PC-3 (cell line): ENCODE measurements at regions not wholly inside any gene's neighbourhood (a gene's known extent, or its start where the extent isn't known, plus 50 kb on each side); places are given as distances from the start of the nearest gene placed in this dataset.

Experiments
- ATAC-seq: fragments of 200-7000 bp; cut with Tn5 transposase; 2 replicates; pipeline ENCODE4 v1.9.1; 2020; ENCODE audit warnings: mild to moderate bottlenecking, moderate library complexity
- BruUV-seq: library from RNA; stranded (reverse); fragments of 400-500 nt; replicated peaks from 2 replicates; lab custom pipeline; 2021; lab: Mats Ljungman, UMichigan
- CTCF ChIA-PET: fragments of 300-600 bp; sonication (Branson Sonifier 250); formaldehyde crosslinking; loops from one replicate; lab custom pipeline; 2022; ENCODE audit warnings: antibody characterized with exemption; lab: Charles Lee
- POLR2A ChIA-PET: fragments of 300-600 bp; sonication (Branson Sonifier 250); formaldehyde crosslinking; loops from one replicate; lab custom pipeline; 2022; ENCODE audit warnings: antibody characterized with exemption; ENCODE audit not compliant: unreplicated experiment; lab: Charles Lee
- DNase-seq: peaks from one replicate; pipeline ENCODE4 v3.0.0-alpha.2; 2015
- H2AFZ ChIP-seq: fragments of 300-600 bp; sonication (generic); 2 replicates; pipeline ENCODE4 v1.6.0; 2016; ENCODE audit warnings: antibody characterized with exemption, low read length
- H3F3A ChIP-seq: fragments of 300-600 bp; sonication (generic); one replicate; pipeline ENCODE4 v1.6.0; 2017; ENCODE audit warnings: antibody characterized with exemption, low read length, control low read depth, mild to moderate bottlenecking; ENCODE audit not compliant: unreplicated experiment
- H3K27ac ChIP-seq: fragments of 300-600 bp; sonication (generic); 2 replicates; pipeline ENCODE4 v1.5.1; 2016; ENCODE audit warnings: mild to moderate bottlenecking, low read length
- H3K27me3 ChIP-seq: fragments of 300-600 bp; sonication (generic); 2 replicates; pipeline ENCODE4 v1.6.1; 2016; ENCODE audit warnings: low read length, mixed read lengths
- H3K36me3 ChIP-seq: fragments of 300-600 bp; sonication (generic); 2 replicates; pipeline ENCODE4 v1.6.1; 2016; ENCODE audit warnings: low read depth, mixed run types, low read length, mixed read lengths
- H3K4me1 ChIP-seq: fragments of 300-600 bp; sonication (generic); 2 replicates; pipeline ENCODE4 v1.5.1; 2016; ENCODE audit warnings: low read length; ENCODE audit not compliant: insufficient read depth
- H3K4me2 ChIP-seq: fragments of 300-600 bp; sonication (generic); 2 replicates; pipeline ENCODE4 v1.6.0; 2016; ENCODE audit warnings: low read length
- H3K4me3 ChIP-seq: fragments of 300-600 bp; sonication (generic); 2 replicates; pipeline ENCODE4 v1.5.1; 2016; ENCODE audit warnings: mild to moderate bottlenecking, low read length, mixed read lengths
- H3K79me2 ChIP-seq: fragments of 300-600 bp; sonication (generic); 2 replicates; pipeline ENCODE4 v1.6.1; 2017; ENCODE audit warnings: low read length, mixed read lengths
- H3K9ac ChIP-seq: fragments of 300-600 bp; sonication (generic); 2 replicates; pipeline ENCODE4 v1.6.0; 2016; ENCODE audit warnings: mild to moderate bottlenecking, low read length
- H3K9me2 ChIP-seq: fragments of 300-600 bp; sonication (generic); replicated peaks from 2 replicates; pipeline ENCODE4 v1.6.1; 2016; ENCODE audit warnings: mixed run types, low read length, mixed read lengths
- H3K9me3 ChIP-seq: fragments of 300-600 bp; sonication (generic); 2 replicates; pipeline ENCODE4 v1.6.1; 2016; ENCODE audit warnings: low read length, mixed read lengths
- H4K20me1 ChIP-seq: fragments of 300-600 bp; sonication (generic); 2 replicates; pipeline ENCODE4 v1.6.1; 2016; ENCODE audit warnings: low read length, mixed read lengths
- EZH2 ChIP-seq: fragments of 300-600 bp; sonication (generic); IDR thresholded peaks from one replicate; pipeline ENCODE4 v1.6.1; 2017; ENCODE audit warnings: antibody characterized with exemption, mild to moderate bottlenecking, low read length; ENCODE audit not compliant: unreplicated experiment
- EZH2phosphoT487 ChIP-seq: fragments of 300-600 bp; sonication (generic); IDR thresholded peaks from 2 replicates; pipeline ENCODE4 v1.6.1; 2018; ENCODE audit warnings: mild to moderate bottlenecking, antibody characterized with exemption, low read length, borderline replicate concordance
- intact Hi-C: fragments of 100-400 bp; cut with micrococcal nuclease; formaldehyde crosslinking; loops from 2 replicates; pipeline ENCODE4 v1.9.0; 2023
- TF ChIP-seq, protein P1 (sequence below): fragments of 300-600 bp; sonication (generic); conservative IDR thresholded peaks from 2 replicates; pipeline ENCODE4 v1.5.1; 2017; ENCODE audit warnings: antibody characterized with exemption, low read depth, mild to moderate bottlenecking, low read length

DNA sequence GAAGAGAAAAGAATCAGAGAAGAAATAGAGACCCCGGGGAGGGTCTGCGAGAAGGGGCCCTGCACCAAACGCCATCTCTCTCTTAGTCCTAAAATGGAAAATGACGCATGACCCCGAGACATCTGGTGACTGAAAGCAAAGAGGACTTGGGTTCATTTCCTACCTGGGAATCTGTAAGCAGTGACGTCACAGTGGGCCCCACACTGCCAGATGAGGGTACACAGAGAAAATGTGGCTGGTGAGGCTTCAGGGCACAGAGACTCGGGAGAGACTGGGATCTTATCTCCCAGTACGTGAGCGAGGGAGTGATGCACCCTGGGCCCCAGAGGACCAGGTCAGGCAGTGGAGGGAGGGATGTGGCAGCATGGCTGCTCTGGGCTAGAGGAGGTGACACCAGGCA lies 288.1 kb upstream of the SFSWAP start:
- no peak for DNase-seq
- no peaks in the 10 kb centered on the region for H3K79me2 ChIP-seq
- H3K4me1 ChIP-seq, result no peaks in the 10 kb centered on the region
- H3F3A ChIP-seq, result no peaks in the 10 kb centered on the region
- no peaks in the 10 kb centered on the region for H3K36me3 ChIP-seq
- no peak overlapping the region for H3K4me3 ChIP-seq
- ChIA-PET POLR2A (no interaction called here), CTCF (no interaction called here)
- H3K9me3 ChIP-seq, result peaks cover 4% of the 10 kb centered on the region; the same call in 1 of the 2 replicates
- H3K9me2 ChIP-seq, result no peaks in the 10 kb centered on the region
- no peaks in the 10 kb centered on the region for H4K20me1 ChIP-seq
- no peak overlapping the region for H3K27ac ChIP-seq
- no peak for ATAC-seq
- H3K27me3 ChIP-seq, result peaks cover 58% of the 10 kb centered on the region
- no peak overlapping the region for H3K9ac ChIP-seq
- intact Hi-C loops, result no loop called here
- no peak overlapping the region for H3K4me2 ChIP-seq
- no peak overlapping the region for H2AFZ ChIP-seq
- no TSS peak for BruUV-seq
- no peak for TF ChIP-seq EZH2
- TF ChIP-seq, protein P1, sequence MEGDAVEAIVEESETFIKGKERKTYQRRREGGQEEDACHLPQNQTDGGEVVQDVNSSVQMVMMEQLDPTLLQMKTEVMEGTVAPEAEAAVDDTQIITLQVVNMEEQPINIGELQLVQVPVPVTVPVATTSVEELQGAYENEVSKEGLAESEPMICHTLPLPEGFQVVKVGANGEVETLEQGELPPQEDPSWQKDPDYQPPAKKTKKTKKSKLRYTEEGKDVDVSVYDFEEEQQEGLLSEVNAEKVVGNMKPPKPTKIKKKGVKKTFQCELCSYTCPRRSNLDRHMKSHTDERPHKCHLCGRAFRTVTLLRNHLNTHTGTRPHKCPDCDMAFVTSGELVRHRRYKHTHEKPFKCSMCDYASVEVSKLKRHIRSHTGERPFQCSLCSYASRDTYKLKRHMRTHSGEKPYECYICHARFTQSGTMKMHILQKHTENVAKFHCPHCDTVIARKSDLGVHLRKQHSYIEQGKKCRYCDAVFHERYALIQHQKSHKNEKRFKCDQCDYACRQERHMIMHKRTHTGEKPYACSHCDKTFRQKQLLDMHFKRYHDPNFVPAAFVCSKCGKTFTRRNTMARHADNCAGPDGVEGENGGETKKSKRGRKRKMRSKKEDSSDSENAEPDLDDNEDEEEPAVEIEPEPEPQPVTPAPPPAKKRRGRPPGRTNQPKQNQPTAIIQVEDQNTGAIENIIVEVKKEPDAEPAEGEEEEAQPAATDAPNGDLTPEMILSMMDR, result no peak
- no peak for TF ChIP-seq EZH2phosphoT487

DNA sequence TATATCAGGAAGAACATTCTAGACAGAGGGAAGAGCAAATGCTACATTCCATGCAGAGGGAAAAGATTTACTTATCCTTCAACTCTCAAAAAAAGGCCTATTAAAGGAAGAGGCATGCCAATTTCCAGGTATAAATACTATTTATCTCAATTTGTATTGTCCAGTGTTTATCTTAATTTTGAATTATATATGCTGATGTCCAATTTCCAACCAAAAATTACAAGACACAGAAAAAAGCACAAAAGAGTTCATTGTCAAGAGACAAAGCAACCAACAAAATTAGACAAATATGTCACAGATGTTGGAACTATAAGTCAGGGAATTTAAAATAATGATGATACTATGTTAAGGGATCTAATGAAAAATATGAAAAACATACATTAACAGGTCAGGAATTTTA lies 286.6 kb upstream of the SFSWAP start:
- no TSS peak for BruUV-seq
- no peaks in the 10 kb centered on the region for H4K20me1 ChIP-seq
- intact Hi-C loops, result no loop called here

More for the DNA sequence above, 286.6 kb upstream of the SFSWAP start:
- H3K9ac ChIP-seq, result no peak overlapping the region
- no peaks in the 10 kb centered on the region for H3K9me2 ChIP-seq
- peaks cover 4% of the 10 kb centered on the region; the same call in 1 of the 2 replicates for H3K9me3 ChIP-seq
- no peaks in the 10 kb centered on the region for H3F3A ChIP-seq
- no peak overlapping the region for H3K4me3 ChIP-seq
- no peak for ATAC-seq
- no peaks in the 10 kb centered on the region for H3K4me1 ChIP-seq
- H3K4me2 ChIP-seq, result no peak overlapping the region
- TF ChIP-seq, protein P1, result no peak
- TF ChIP-seq EZH2phosphoT487 (no peak), EZH2 (no peak)
- ChIA-PET POLR2A (no interaction called here), CTCF (no interaction called here)
- peaks cover 55% of the 10 kb centered on the region for H3K27me3 ChIP-seq
- no peak for DNase-seq
- H3K27ac ChIP-seq, result no peak overlapping the region
- H3K36me3 ChIP-seq, result no peaks in the 10 kb centered on the region
- no peaks in the 10 kb centered on the region for H3K79me2 ChIP-seq
- H2AFZ ChIP-seq, result no peak overlapping the region
